IMR-90 (cell line): ENCODE measurements at regions not wholly inside any gene's neighbourhood (a gene's known extent, or its start where the extent isn't known, plus 50 kb on each side); places are given as distances from the start of the nearest gene placed in this dataset.

Experiments
- ATAC-seq: fragments of 200-7000 bp; cut with Tn5 transposase; 2 replicates; pipeline ENCODE4 v1.9.1; 2020; ENCODE audit warnings: low read depth, mild to moderate bottlenecking, moderate library complexity
- BruUV-seq: library from RNA; stranded (reverse); fragments of 400-500 nt; replicated peaks from 2 replicates; lab custom pipeline; 2021; lab: Mats Ljungman, UMichigan
- CTCF ChIA-PET: fragments of 300-600 bp; formaldehyde crosslinking; extraction: SDS; loops from one replicate; lab custom pipeline; 2021; ENCODE audit warnings: antibody characterized with exemption; lab: Yijun Ruan, JAX
- POLR2A ChIA-PET: fragments of 300-600 bp; sonication (Branson Sonifier 250); formaldehyde crosslinking; loops from one replicate; lab custom pipeline; 2022; ENCODE audit warnings: antibody characterized with exemption; ENCODE audit not compliant: unreplicated experiment; lab: Charles Lee
- DNase-seq: peaks from one replicate; pipeline ENCODE4 v3.0.0; 2013
- H2AFZ ChIP-seq: replicated peaks from 2 replicates; pipeline ENCODE3; 2013; ENCODE audit warnings: low read length, mild to moderate bottlenecking; ENCODE audit not compliant: poor library complexity
- H2AK5ac ChIP-seq: 2 replicates; pipeline ENCODE4 v1.6.1; 2013; ENCODE audit warnings: low read depth, low read length, inconsistent platforms
- H2AK9ac ChIP-seq: replicated peaks from 2 replicates; pipeline ENCODE3; 2013; ENCODE audit warnings: mild to moderate bottlenecking, low read depth, low read length, moderate library complexity; ENCODE audit not compliant: poor library complexity
- H2BK120ac ChIP-seq: 2 replicates; pipeline ENCODE4 v1.6.1; 2013; ENCODE audit warnings: low read depth, low read length, inconsistent platforms
- H2BK15ac ChIP-seq: 3 replicates; pipeline ENCODE4 v1.6.1; 2013; ENCODE audit warnings: low read depth, low read length, inconsistent platforms
- H2BK20ac ChIP-seq: 2 replicates; pipeline ENCODE4 v1.6.1; 2013; ENCODE audit warnings: low read depth, mild to moderate bottlenecking, inconsistent platforms, low read length, moderate library complexity
- H2BK5ac ChIP-seq: 2 replicates; pipeline ENCODE4 v1.6.1; 2013; ENCODE audit warnings: mild to moderate bottlenecking, low read depth, low read length, inconsistent platforms; ENCODE audit not compliant: poor library complexity, severe bottlenecking
- H3K14ac ChIP-seq: replicated peaks from 2 replicates; pipeline ENCODE4 v1.6.1; 2013; ENCODE audit warnings: low read depth, low read length, inconsistent platforms
- H3K18ac ChIP-seq: 2 replicates; pipeline ENCODE4 v1.6.1; 2013; ENCODE audit warnings: low read depth, low read length, control low read depth
- H3K23ac ChIP-seq: 2 replicates; pipeline ENCODE4 v1.6.1; 2013; ENCODE audit warnings: low read depth, low read length, inconsistent platforms
- H3K27ac ChIP-seq: 2 replicates; pipeline ENCODE4 v1.5.1; 2013; ENCODE audit warnings: mild to moderate bottlenecking, control low read depth, low read length; ENCODE audit not compliant: insufficient read depth
- H3K27me3 ChIP-seq: 2 replicates; pipeline ENCODE4 v1.6.1; 2013; ENCODE audit warnings: low read length; ENCODE audit not compliant: control insufficient read depth, insufficient read depth
- H3K36me3 ChIP-seq: 2 replicates; pipeline ENCODE4 v1.6.1; 2013; ENCODE audit warnings: low read length, mixed read lengths; ENCODE audit not compliant: control insufficient read depth, insufficient read depth
- H3K4ac ChIP-seq: 2 replicates; pipeline ENCODE4 v1.6.1; 2013; ENCODE audit warnings: low read depth, low read length, inconsistent platforms
- H3K4me1 ChIP-seq: 2 replicates; pipeline ENCODE4 v1.6.1; 2013; ENCODE audit warnings: low read length, mixed read lengths; ENCODE audit not compliant: control insufficient read depth, insufficient read depth
- H3K4me2 ChIP-seq: 2 replicates; pipeline ENCODE4 v1.6.1; 2013; ENCODE audit warnings: low read depth, mild to moderate bottlenecking, control low read depth, low read length, moderate library complexity
- H3K4me3 ChIP-seq: 2 replicates; pipeline ENCODE4 v1.5.1; 2013; ENCODE audit warnings: low read depth, mild to moderate bottlenecking, control low read depth, low read length, moderate library complexity; ENCODE audit not compliant: insufficient read depth
- H3K56ac ChIP-seq: 2 replicates; pipeline ENCODE4 v1.6.1; 2013; ENCODE audit warnings: low read length, inconsistent platforms; ENCODE audit not compliant: insufficient read depth; ENCODE audit errors: extremely low read depth
- H3K79me1 ChIP-seq, 2 experiments: 2 replicates each; pipeline ENCODE4 v1.6.1; 2013; ENCODE audit warnings: low read length in 2 of 2, inconsistent platforms in 1 of 2, low read depth in 1 of 2
- H3K9ac ChIP-seq: 2 replicates; pipeline ENCODE4 v1.6.1; 2013; ENCODE audit warnings: low read depth, low read length, control low read depth
- H3K9me1 ChIP-seq: 2 replicates; pipeline ENCODE4 v1.6.1; 2013; ENCODE audit warnings: low read length, inconsistent platforms; ENCODE audit not compliant: insufficient read depth
- H3K9me3 ChIP-seq: 2 replicates; pipeline ENCODE4 v1.6.1; 2013; ENCODE audit warnings: low read length; ENCODE audit not compliant: control insufficient read depth, insufficient read depth
- H4K20me1 ChIP-seq: 2 replicates; pipeline ENCODE4 v1.6.1; 2013; ENCODE audit warnings: low read length, inconsistent platforms; ENCODE audit not compliant: insufficient read depth
- H4K5ac ChIP-seq: 2 replicates; pipeline ENCODE4 v1.6.1; 2013; ENCODE audit warnings: mild to moderate bottlenecking, low read depth, low read length, control low read depth
- H4K8ac ChIP-seq, 2 experiments: 2 replicates each; pipeline ENCODE4 v1.6.1; 2013; ENCODE audit warnings: low read depth in 2 of 2, low read length in 2 of 2, control low read depth in 1 of 2, inconsistent platforms in 1 of 2
- H4K91ac ChIP-seq: 2 replicates; pipeline ENCODE4 v1.6.1; 2013; ENCODE audit warnings: low read depth, low read length, inconsistent platforms; ENCODE audit not compliant: insufficient read depth
- BHLHE40 ChIP-seq: fragments of 150-350 bp; IDR thresholded peaks from 2 replicates; pipeline ENCODE4 v1.6.1; 2016; ENCODE audit warnings: mild to moderate bottlenecking, low read depth, low read length
- CEBPB ChIP-seq: IDR thresholded peaks from 2 replicates; pipeline ENCODE4 v1.6.1; 2012; ENCODE audit warnings: low read depth, low read length, improper control_type of control experiment
- CHD1 ChIP-seq: IDR thresholded peaks from 2 replicates; pipeline ENCODE4 v1.6.1; 2012; ENCODE audit warnings: low read depth, low read length, improper control_type of control experiment
- FOS ChIP-seq: fragments of 150-350 bp; IDR thresholded peaks from 2 replicates; pipeline ENCODE4 v1.6.1; 2016; ENCODE audit warnings: low read depth, low read length
- MAFK ChIP-seq: IDR thresholded peaks from 2 replicates; pipeline ENCODE4 v1.6.1; 2012; ENCODE audit warnings: low read depth, low read length, improper control_type of control experiment
- MAZ ChIP-seq: IDR thresholded peaks from 2 replicates; pipeline ENCODE4 v1.6.1; 2012; ENCODE audit warnings: low read depth, mild to moderate bottlenecking, low read length, improper control_type of control experiment, moderate library complexity, borderline replicate concordance
- MXI1 ChIP-seq: IDR thresholded peaks from 2 replicates; pipeline ENCODE4 v1.6.1; 2012; ENCODE audit warnings: low read depth, mild to moderate bottlenecking, low read length, moderate library complexity, borderline replicate concordance
- NFE2L2 ChIP-seq: fragments of 150-350 bp; IDR thresholded peaks from 2 replicates; pipeline ENCODE4 v1.6.1; 2016; ENCODE audit warnings: low read depth, mild to moderate bottlenecking, low read length
- RFX5 ChIP-seq: IDR thresholded peaks from 2 replicates; pipeline ENCODE4 v1.8.0; 2012; ENCODE audit warnings: low read depth, mild to moderate bottlenecking, low read length, moderate library complexity
- SMC3 ChIP-seq: fragments of 150-350 bp; IDR thresholded peaks from 2 replicates; pipeline ENCODE4 v1.6.1; 2016; ENCODE audit warnings: low read depth, mild to moderate bottlenecking, antibody characterized with exemption, low read length, moderate library complexity
- USF2 ChIP-seq: fragments of 150-350 bp; IDR thresholded peaks from 2 replicates; pipeline ENCODE4 v1.6.1; 2017; ENCODE audit warnings: mild to moderate bottlenecking, antibody characterized with exemption, low read length, low read depth
- WGBS, 2 experiments: methylation state at CpG; one replicate each; pipeline versions ENCODE4 v1.1.5 to v1.1.7; 2013; ENCODE audit warnings: missing lambda C conversion rate in 2 of 2; ENCODE audit not compliant: insufficient read length in 1 of 2; ENCODE audit errors: extremely low coverage in 2 of 2; 5-methylcytosine and 5-hydroxymethylcytosine counted together
- dilution Hi-C: fragments of 300-500 bp; cut with HindIII; formaldehyde crosslinking; loops from one replicate; pipeline ENCODE4 v1.14.3; 2018; ENCODE audit warnings: low sequenced_read_pairs; ENCODE audit not compliant: unreplicated experiment
- in situ Hi-C: fragments of 300-500 bp; cut with MboI; formaldehyde crosslinking; loops from 3 replicates; pipeline ENCODE4 v1.14.3; 2019; ENCODE audit warnings: low sequenced_read_pairs, inconsistent platforms, mixed read lengths
- intact Hi-C: fragments of 100-400 bp; cut with micrococcal nuclease; formaldehyde crosslinking; loops from 2 replicates; pipeline ENCODE4 v1.10.0; 2022
- TF ChIP-seq, protein P1 (sequence below): fragments of 150-350 bp; IDR thresholded peaks from 2 replicates; pipeline ENCODE4 v1.6.1; 2016; ENCODE audit warnings: low read depth, mild to moderate bottlenecking, low read length, moderate library complexity, borderline replicate concordance

DNA sequence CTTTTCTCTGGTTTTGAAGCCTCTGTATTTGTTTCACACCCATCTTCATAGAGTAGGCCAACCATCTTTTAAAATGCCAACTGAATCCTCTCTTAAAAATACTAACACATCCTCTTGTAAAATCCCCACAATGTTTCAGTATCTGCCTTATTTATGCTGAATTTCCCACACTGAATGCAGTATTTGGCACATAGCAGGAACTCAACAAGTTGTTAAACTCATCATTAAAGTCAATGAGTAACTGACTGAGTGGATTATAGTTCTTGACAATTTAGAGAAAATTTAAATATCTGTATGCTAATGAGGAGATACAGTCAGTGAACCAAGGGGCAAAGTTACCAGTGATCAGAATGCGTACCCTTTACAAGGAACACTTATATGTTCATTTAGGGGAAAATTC is 505.5 kb upstream of the PCDH9 start:
- in situ Hi-C loops (no loop called here), intact Hi-C loops (loop anchor here (10.0 kb wide), 1 partner anchor 451 kb away; no protein-coding TSS in a partner anchor), dilution Hi-C loops (no loop called here)
- no peak overlapping the region for H2BK5ac ChIP-seq
- H3K36me3 ChIP-seq: no peaks in the 10 kb centered on the region
- no peaks in the 10 kb centered on the region for H3K79me1 ChIP-seq
- POLR2A ChIA-PET: no interaction called here
- H4K8ac ChIP-seq: no peak overlapping the region
- H3K23ac ChIP-seq: no peak overlapping the region
- H4K91ac ChIP-seq: no peak overlapping the region
- no peak overlapping the region for H3K18ac ChIP-seq
- H3K9ac ChIP-seq: no peak overlapping the region
- TF ChIP-seq USF2 (no peak), FOS (no peak), RFX5 (no peak), CHD1 (no peak), BHLHE40 (no peak), SMC3 (no peak), CEBPB (no peak), MAZ (no peak), MAFK (no peak), MXI1 (no peak), NFE2L2 (no peak)
- TF ChIP-seq, protein P1, sequence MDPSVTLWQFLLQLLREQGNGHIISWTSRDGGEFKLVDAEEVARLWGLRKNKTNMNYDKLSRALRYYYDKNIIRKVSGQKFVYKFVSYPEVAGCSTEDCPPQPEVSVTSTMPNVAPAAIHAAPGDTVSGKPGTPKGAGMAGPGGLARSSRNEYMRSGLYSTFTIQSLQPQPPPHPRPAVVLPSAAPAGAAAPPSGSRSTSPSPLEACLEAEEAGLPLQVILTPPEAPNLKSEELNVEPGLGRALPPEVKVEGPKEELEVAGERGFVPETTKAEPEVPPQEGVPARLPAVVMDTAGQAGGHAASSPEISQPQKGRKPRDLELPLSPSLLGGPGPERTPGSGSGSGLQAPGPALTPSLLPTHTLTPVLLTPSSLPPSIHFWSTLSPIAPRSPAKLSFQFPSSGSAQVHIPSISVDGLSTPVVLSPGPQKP: no peak
- H2BK120ac ChIP-seq: no peak overlapping the region
- H3K9me1 ChIP-seq: no peaks in the 10 kb centered on the region
- no peak overlapping the region for H2AK9ac ChIP-seq
- CTCF ChIA-PET: no interaction called here
- H3K4me1 ChIP-seq: no peaks in the 10 kb centered on the region
- WGBS, 2 experiments: no CpG with 5 or more reads among the region's 1 CpG
- no peak overlapping the region for H3K14ac ChIP-seq
- no peak overlapping the region for H2BK20ac ChIP-seq
- H3K56ac ChIP-seq: no peak overlapping the region
- H3K4me2 ChIP-seq: no peak overlapping the region
- no TSS peak for BruUV-seq
- H2AK5ac ChIP-seq: no peak overlapping the region
- no peak overlapping the region for H3K27ac ChIP-seq
- no peaks in the 10 kb centered on the region for H4K20me1 ChIP-seq
- no peak overlapping the region for H3K4ac ChIP-seq
- DNase-seq (no peak), ATAC-seq (no peak)
- H2BK15ac ChIP-seq: no peak overlapping the region
- no peak overlapping the region for H3K4me3 ChIP-seq
- no peak overlapping the region for H2AFZ ChIP-seq
- no peaks in the 10 kb centered on the region for H3K27me3 ChIP-seq
- H4K5ac ChIP-seq: no peak overlapping the region
- H3K9me3 ChIP-seq: no peaks in the 10 kb centered on the region; the same call in 1 of the 2 replicates
